ENCODE measurements at regions not wholly inside any gene's neighbourhood (a gene's known extent, or its start where the extent isn't known, plus 50 kb on each side); places are given as distances from the start of the nearest gene placed in this dataset.

GRCh38 chr21:43302769-43303168, 124.2 kb downstream of the SIK1 start:
- DNase-seq (ENCODE audit: low read depth), result no peak

GRCh38 chr21:43302062-43302700, 124.8 kb downstream of the SIK1 start:
- no peak for DNase-seq (ENCODE audit: low read depth)

GRCh38 chr21:43301409-43302061, 125.4 kb downstream of the SIK1 start:
- DNase-seq (ENCODE audit: low read depth), result no peak

GRCh38 chr21:43300496-43301408, 126.2 kb downstream of the SIK1 start:
- DNase-seq (ENCODE audit: low read depth), result no peak

GRCh38 chr21:43299441-43300277, 127.3 kb downstream of the SIK1 start:
- no peak for DNase-seq (ENCODE audit: low read depth)

GRCh38 chr21:43298546-43299440, 128.1 kb downstream of the SIK1 start:
- DNase-seq (ENCODE audit: low read depth), result no peak

- no peak for DNase-seq (ENCODE audit: low read depth)
Measured at GRCh38 chr21:43297989-43298388, 128.9 kb downstream of the SIK1 start.

GRCh38 chr21:43297391-43297981, 128.7 kb downstream of the CRYAA start:
- DNase-seq (ENCODE audit: low read depth), result no peak

- DNase-seq (ENCODE audit: low read depth), result no peak
Measured at GRCh38 chr21:43295066-43295958, 126.5 kb downstream of the CRYAA start.

GRCh38 chr21:43294194-43294902, 125.5 kb downstream of the CRYAA start:
- no peak for DNase-seq (ENCODE audit: low read depth)

- no peak for DNase-seq (ENCODE audit: low read depth)
Measured at GRCh38 chr21:43292866-43293142, 124.0 kb downstream of the CRYAA start.

- no peak for DNase-seq (ENCODE audit: low read depth)
Measured at GRCh38 chr21:43292041-43292865, 123.4 kb downstream of the CRYAA start.

- DNase-seq (ENCODE audit: low read depth), result no peak
Measured at GRCh38 chr21:43291347-43291950, 122.6 kb downstream of the CRYAA start.

GRCh38 chr21:43290421-43291346, 121.9 kb downstream of the CRYAA start:
- no peak for DNase-seq (ENCODE audit: low read depth)

- no peak for DNase-seq (ENCODE audit: low read depth)
Measured at GRCh38 chr21:43289966-43290365, 121.2 kb downstream of the CRYAA start.

GRCh38 chr21:43289442-43289841, 120.6 kb downstream of the CRYAA start:
- DNase-seq (ENCODE audit: low read depth), result no peak
